UCSD-AML1 (cell line): ENCODE measurements at regions not wholly inside any gene's neighbourhood (a gene's known extent, or its start where the extent isn't known, plus 50 kb on each side); places are given as distances from the start of the nearest gene placed in this dataset.

Source experiments
- DNase-seq: peaks from one replicate; lab custom pipeline; 2025; ENCODE audit not compliant: unreplicated experiment; lab: John Stamatoyannopoulos, UW

DNA sequence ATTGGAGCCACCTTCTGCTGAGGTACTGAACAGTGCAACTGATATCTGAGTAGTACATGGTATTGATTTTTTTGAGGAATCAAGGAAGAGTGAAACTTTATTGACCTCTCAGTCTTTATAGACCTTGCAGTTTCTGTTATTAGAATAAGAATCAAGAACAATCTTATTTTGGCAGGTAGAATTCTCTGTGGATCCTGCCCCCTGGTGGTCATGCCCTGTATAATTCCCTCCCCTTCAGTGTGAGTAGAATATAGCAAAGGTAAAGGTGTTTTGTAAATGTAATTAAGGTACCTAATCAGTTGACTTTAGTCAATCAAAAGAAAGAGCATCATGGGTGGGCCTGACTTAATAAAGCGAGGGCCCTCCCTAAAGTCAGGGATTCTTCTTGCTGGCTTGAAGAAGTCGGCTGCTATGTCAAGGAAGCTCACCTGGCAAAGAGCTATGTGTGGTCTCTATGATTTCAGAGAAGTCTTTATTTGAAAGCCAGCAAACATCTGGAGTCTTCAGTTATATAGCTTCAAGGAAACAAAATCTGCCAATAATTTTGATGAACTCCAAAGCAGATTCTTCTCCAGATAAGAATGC, 142.8 kb downstream of the LSM5 start:
- DNase-seq, result no peak

DNA sequence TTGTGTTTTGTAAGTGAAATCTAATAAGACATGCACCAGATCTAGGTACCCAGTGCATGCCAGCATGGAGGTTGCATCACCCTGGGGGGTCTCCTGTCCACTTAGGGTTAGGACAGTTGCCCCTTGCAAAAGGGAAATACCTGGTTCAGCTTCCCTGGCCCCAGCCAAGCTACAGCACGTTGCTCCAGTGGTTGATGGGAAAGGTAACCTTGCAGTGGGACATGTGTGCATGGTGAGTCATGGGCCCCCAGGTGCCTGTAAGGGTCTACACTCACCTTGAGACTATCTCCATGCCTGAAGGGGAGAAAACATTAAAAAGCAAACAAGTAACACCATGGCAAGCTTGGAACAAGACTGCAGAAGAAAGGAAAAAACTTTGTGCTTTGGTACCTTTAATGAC, 143.9 kb downstream of the LSM5 start:
- DNase-seq, result no peak

- DNase-seq, result no peak
Measured at GRCh38 chr7:32336726-32337125, 153.5 kb downstream of the LSM5 start.

DNA sequence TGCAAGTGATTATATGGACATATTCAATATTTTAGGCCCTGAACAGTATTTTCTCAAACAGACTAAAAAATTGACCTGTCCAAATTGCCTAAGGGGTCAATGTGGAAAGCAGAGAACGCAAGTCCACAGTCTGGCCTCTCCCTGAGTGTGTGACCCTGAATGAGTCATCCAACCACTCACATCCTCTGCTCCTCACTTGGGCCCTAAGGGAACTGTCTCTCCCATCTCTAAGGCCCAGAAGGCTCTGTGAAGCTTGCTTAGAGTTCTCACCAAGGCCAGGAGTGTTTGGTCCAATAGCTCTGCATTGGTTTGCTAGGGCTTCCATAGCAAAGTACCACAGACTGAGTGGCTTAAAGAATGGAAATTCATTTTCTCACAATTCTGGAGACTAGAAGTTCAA, 155.1 kb downstream of the LSM5 start:
- no peak for DNase-seq

- DNase-seq, result no peak
Measured at GRCh38 chr7:32330602-32331001, 159.6 kb downstream of the LSM5 start.

DNA sequence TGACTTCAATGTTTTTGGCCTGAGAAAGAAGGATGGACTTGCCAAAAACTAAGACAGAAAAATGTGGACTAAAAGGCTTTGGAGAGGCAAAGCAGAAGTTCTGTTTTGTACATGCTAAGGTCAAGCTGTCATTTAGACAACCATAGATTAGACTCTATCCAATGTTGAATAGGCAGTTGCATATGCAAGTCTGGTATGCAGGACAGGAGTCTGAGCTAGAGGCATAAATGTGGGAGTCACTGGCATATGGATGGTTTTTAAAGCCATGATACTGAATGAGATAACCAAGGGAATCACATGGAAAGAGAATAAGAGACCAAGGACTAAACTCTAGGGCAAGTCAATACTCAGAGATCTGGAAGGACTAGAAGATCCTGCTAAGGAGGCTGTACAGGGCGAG, 164.1 kb downstream of the LSM5 start:
- no peak for DNase-seq

DNA sequence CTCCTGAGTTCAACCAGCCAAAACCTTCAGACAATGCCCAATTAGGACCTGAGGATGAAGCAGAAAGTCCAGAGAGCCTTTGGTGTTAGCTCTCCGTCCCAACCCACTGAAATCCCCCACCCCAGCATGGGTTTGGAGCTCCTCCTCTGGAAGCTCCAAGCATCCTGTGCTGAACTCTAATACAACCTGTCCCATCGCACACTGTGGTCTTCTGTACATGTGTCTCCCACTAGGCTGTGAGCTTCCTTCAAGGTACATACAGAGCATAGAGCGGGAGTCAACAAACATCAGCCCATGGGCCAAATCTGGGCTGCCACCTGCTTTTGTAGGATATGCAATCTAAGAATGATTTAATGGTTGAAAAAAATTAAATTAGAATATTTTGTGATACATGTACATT, 166.5 kb downstream of the LSM5 start:
- no peak for DNase-seq

DNA sequence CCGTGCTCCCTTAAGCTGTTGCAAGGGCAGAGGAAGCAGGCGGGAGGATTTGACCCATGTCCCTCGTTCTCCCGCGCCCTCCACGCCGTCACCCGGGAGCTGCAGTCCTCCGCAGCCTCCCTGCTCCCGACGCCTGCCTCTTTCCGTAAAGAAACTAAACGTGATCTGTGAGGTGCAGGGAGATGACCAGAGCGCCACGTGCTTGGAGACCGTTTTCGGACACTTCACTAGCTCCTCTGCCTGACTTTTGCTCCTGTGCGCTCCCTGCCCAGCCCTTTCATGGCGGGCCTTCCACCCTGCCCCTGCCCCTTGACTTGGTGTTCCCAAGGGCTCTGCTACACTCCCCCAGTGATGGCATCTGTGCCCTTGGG, 171.2 kb downstream of the LSM5 start:
- DNase-seq, result no peak

DNA sequence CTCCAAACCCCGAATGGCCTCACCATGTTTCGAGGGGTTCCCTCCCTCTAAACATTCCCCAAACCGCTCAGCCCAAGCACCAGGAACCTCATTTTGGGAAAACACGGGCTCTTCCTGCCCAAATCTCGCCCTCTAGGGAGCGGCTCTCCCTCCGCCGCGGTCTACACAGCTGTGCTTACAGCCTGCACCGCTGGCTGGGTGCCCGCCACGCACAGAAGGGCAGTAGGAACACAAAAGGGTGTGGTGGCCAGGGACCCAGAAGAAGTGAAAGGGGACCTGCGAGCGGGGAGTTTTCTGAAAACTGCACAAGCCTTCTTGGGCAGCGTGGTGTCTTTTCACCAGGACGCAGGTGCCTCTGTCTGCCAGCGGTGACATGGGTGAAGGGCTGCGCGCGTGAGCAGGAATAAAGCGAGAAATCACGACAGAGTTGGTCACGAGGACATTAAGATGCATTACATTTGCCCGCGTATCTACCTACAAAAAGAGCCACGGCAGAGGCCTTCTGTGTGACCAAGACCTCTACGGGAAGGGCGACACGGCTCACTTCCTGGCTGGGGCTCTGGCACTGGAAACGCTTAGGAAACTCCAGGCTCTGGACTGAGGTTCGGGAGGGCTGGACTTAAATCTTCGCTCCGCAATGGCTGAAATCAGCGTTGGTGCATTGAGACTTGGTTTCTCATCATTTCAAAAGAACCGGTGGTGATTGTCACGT, 171.7 kb downstream of the LSM5 start:
- DNase-seq, result no peak

GRCh38 chr7:32316839-32317238, 173.3 kb downstream of the LSM5 start:
- no peak for DNase-seq

DNA sequence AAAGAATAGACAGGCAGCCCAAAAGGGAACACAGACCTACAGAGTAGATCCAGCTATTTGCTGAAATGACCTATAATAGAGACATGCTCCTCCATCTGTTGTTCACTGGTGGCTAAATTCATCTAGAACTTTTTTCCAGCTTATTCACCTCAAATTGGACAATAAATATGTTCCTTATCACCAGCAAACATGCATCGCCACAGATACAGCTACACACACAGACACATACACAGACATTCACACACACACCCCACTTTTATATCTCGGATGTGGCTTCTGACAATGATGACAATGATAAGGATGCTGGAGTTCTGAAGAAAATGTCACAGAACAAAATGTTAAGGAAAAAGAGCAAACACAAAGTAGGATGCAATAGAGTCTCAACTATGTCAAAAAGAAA, 175.4 kb downstream of the LSM5 start:
- DNase-seq, result no peak

DNA sequence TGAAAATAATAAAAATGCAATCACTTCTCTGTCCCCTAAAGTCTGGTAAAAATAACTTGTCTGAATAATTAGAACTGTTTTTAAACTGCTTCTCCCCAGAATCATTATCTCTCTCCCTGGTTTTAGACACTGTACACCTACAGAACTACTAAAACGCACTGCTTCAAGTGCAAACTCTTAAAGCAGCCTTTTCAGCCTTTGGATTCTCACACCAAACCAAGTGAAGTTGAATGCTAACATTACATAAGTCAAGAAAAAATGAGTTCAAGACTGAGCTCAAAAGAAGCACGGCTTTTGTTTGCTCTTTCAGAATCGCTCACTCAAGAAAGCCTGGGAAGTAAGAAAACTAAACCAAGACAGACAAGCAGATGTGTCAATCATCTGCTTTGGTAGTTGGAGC, 188.8 kb downstream of the LSM5 start:
- no peak for DNase-seq

- DNase-seq, result no peak
Measured at GRCh38 chr7:32299133-32299702, 191.0 kb downstream of the LSM5 start.

- DNase-seq, result no peak
Measured at GRCh38 chr7:32298408-32299132, 191.6 kb downstream of the LSM5 start.

DNA sequence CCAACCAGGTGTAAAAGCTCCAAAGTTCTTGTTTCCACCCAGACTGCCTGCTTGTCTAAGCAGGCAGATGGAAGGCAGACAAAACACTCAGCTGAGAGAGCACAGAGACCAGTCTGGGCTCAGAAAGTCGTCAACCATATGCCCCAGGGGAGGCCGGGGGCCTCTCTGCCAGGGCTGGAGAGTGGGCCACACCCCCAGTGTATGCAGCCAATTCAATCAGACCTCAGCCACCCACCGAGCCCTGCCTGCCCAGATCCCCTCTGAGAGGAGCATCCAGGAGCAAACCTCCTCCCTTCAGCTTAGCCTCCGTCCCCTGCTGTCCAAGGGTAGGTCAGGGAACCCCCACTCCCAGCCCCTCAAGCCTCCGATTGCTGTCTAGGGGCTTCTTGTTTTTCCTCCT, 196.3 kb downstream of the LSM5 start:
- no peak for DNase-seq

GRCh38 chr7:32289651-32290414, 200.3 kb downstream of the LSM5 start:
- no peak for DNase-seq

DNA sequence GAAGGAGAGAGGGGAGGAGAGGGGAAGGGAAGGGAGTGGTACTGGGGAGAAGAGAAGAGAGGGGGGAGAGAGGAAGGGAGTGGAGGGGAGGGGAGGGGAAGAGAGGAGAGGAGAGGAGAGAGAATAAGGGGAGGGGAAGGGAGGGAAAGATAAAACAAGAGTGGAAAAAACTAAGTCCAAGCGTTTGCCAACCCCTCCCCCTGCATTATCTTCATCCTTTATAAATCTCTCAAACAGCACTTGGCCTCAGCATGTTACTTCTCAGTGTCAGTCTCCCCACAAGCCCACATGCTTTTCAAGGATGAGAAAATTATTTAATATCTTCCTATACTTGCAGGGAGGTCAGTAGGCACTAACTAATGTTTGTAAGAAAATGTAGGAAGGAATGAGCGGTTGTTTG, 204.5 kb downstream of the LSM5 start:
- DNase-seq, result no peak

DNA sequence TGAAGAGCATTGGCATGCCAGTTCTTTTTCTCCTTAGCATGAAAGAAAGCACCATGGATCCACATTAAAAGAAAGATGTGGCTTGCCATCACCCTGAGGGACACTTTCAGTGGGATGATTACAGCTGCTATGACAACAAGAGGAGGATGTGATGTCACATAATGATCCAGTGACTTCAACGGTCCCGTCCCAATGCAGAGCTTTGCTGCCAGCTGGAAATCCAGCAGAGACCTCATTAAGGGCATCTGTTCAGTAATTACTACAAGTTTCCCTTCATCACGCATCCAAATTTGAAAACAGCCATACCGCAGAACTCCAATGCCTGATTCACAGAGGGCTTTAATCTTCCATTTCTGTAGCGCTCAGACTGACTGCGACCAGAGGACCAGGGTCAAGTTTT, 206.6 kb downstream of the LSM5 start:
- DNase-seq, result no peak

DNA sequence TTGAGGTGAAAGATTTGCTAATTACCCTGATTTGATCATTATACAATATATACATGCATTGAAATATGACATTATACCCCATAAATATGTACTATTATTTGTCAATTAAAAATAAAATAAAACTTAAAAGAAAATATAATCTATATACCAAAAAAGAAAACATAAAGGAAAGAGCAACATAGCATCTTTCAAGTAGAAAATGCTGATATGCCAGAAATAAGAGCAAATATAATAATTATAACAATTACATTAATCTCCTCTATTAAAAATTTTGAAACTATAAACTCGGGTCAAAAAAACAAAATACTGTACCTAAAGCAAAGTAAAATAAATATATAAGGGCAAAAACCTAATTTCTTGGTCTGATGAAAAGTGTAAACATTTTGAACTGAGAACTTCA, 209.3 kb upstream of the PDE1C start:
- DNase-seq, result no peak

DNA sequence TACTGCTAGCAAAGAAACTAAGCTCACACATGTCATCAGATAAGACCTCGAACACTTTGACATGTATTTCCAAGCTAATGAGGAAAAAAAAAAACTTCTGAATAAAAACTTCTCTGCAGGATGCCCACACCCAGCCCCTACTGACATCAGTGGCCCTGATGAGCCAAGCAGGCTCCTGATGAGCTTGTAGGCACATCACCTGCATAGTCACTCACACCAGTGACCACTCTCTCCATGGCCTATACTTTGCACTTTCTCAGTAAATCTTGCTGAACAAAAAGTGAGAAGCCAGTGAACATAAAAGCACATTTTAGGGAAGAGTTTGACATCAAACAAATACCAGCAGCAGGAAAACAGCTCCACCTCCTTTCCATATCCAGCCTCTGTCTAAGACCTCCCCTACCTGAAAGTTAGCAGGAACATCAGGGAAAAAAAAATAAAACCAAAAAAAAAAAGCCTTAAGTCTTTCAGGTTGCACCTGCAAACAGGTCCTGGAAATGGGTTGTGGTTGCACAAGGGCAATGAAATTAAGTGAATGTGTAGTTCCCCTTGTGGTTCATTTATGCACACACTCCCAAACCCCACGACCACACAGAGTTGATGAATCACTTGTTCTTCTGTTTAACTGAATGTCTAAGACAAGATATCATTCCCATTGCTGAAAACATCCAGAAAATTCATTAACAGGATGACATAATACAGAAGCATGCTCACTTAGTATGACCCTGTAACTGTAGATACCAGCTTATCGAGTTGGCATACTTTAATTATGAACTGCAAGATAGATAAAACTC, 205.2 kb upstream of the PDE1C start:
- no peak for DNase-seq

DNA sequence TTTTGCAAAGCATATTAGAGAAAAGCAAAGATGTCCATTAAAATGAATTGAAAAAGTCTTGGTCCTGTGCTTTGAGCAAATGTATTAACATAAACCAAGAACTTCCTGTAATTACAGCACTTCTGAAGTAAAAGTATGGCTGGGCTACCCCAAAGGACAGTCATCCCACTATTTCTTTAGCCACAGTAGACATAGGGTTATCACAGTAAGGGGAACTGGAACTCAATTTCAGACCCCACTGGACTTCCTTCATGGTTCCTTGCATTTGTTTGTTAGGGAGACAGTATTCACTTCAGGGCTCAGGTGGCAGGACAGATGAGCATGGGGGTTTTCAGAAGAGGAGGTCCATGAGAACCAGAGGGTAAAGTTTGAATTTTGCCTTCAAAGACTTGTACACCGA, 203.1 kb upstream of the PDE1C start:
- DNase-seq, result no peak
